HL-60/S4 treated with retinoic acid at 250 ng/mL for 4 days and 3 days (cell line): ENCODE measurements at regions not wholly inside any gene's neighbourhood (a gene's known extent, or its start where the extent isn't known, plus 50 kb on each side); places are given as distances from the start of the nearest gene placed in this dataset.
"Not testable (repeated sequence)": the region's sequence is repeated elsewhere in the genome, so short reads cannot be mapped to it uniquely, and the experiment has no call there.

ENCODE experiments used
- in situ Hi-C: fragments of 300-500 bp; cut with MboI; formaldehyde crosslinking; loops from 2 replicates; pipeline ENCODE4 v1.7.0; 2022; ENCODE audit warnings: low sequenced_read_pairs

GRCh38 chr4:38327174-38327573 is 336.8 kb upstream of the KLF3 start:
- in situ Hi-C loops, result loop anchor here (10.0 kb wide), 1 partner anchor 348 kb away; no protein-coding TSS in a partner anchor

- in situ Hi-C loops, result loop anchor here (10.0 kb wide), 1 partner anchor 346 kb away; no protein-coding TSS in a partner anchor
Measured at GRCh38 chr4:38328989-38329729, 334.8 kb upstream of the KLF3 start.

GRCh38 chr4:38330321-38330720 is 333.7 kb upstream of the KLF3 start:
- in situ Hi-C loops, result no loop called here

GRCh38 chr4:38330936-38331335 is 333.1 kb upstream of the KLF3 start:
- in situ Hi-C loops, result no loop called here

- in situ Hi-C loops, result no loop called here
Measured at GRCh38 chr4:38332699-38333098, 331.3 kb upstream of the KLF3 start.

- in situ Hi-C loops, result no loop called here
Measured at GRCh38 chr4:38333219-38333618, 330.8 kb upstream of the KLF3 start.

- in situ Hi-C loops, result no loop called here
Measured at GRCh38 chr4:38334791-38335190, 329.2 kb upstream of the KLF3 start.

GRCh38 chr4:38338939-38339338 is 325.1 kb upstream of the KLF3 start:
- in situ Hi-C loops, result not testable (repeated sequence)

GRCh38 chr4:38343608-38344007 is 320.4 kb upstream of the KLF3 start:
- in situ Hi-C loops, result no loop called here

- in situ Hi-C loops, result no loop called here
Measured at GRCh38 chr4:38344929-38345328, 319.1 kb upstream of the KLF3 start.

GRCh38 chr4:38347251-38347650 is 316.7 kb upstream of the KLF3 start:
- in situ Hi-C loops, result no loop called here

GRCh38 chr4:38354421-38354820 is 309.6 kb upstream of the KLF3 start:
- in situ Hi-C loops, result no loop called here

GRCh38 chr4:38354872-38355271 is 309.1 kb upstream of the KLF3 start:
- in situ Hi-C loops, result no loop called here

- in situ Hi-C loops, result no loop called here
Measured at GRCh38 chr4:38356686-38357085, 307.3 kb upstream of the KLF3 start.

- in situ Hi-C loops, result no loop called here
Measured at GRCh38 chr4:38357546-38357945, 306.5 kb upstream of the KLF3 start.

- in situ Hi-C loops, result no loop called here
Measured at GRCh38 chr4:38359113-38359512, 304.9 kb upstream of the KLF3 start.

- in situ Hi-C loops, result no loop called here
Measured at GRCh38 chr4:38360201-38360600, 303.8 kb upstream of the KLF3 start.

GRCh38 chr4:38364383-38364963 is 299.5 kb upstream of the KLF3 start:
- in situ Hi-C loops, result no loop called here

- in situ Hi-C loops, result no loop called here
Measured at GRCh38 chr4:38365261-38365660, 298.7 kb upstream of the KLF3 start.

GRCh38 chr4:38365748-38366310 is 298.2 kb upstream of the KLF3 start:
- in situ Hi-C loops, result no loop called here

GRCh38 chr4:38366456-38366855 is 297.5 kb upstream of the KLF3 start:
- in situ Hi-C loops, result no loop called here

- in situ Hi-C loops, result no loop called here
Measured at GRCh38 chr4:38366997-38367396, 297.0 kb upstream of the KLF3 start.
